GM13977 (cell line): ENCODE measurements at regions not wholly inside any gene's neighbourhood (a gene's known extent, or its start where the extent isn't known, plus 50 kb on each side); places are given as distances from the start of the nearest gene placed in this dataset.

ENCODE experiments used
- DNase-seq: peaks from one replicate; pipeline ENCODE4 v3.0.0; 2012; ENCODE audit warnings: low spot score
- in situ Hi-C: fragments of 300-500 bp; cut with MboI; formaldehyde crosslinking; loops from one replicate; pipeline ENCODE4 v1.12.0; 2022; ENCODE audit warnings: low sequenced_read_pairs, low pct_unique_long_range_greater_than_20kb, mixed read lengths, inconsistent platforms; ENCODE audit not compliant: unreplicated experiment
- TF ChIP-seq, protein P1 (sequence below): IDR thresholded peaks from 2 replicates; pipeline ENCODE4 v1.5.1; 2012; ENCODE audit warnings: mild to moderate bottlenecking, control low read depth; ENCODE audit not compliant: insufficient read depth; ENCODE audit errors: extremely low read depth, missing control alignments

DNA sequence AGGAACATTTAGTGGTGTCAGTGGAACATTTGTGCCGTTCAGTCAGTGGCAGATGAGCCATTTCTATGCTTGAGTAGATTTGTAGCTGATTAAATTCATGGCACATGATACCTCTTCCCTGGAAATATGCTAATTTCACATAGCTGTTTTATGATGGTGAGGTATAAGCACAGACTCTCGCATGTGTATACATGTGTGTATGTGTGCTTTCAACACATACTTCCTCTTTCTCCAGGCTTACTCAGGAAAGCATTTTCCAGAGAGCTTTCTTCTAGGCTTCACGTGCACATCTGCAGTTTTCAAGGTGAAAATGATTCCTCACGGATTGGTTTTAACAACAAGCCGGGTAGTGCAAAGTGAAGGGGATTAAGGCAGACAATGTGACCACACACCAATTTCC, 396.5 kb downstream of the HDGFL1 start:
- TF ChIP-seq, protein P1, sequence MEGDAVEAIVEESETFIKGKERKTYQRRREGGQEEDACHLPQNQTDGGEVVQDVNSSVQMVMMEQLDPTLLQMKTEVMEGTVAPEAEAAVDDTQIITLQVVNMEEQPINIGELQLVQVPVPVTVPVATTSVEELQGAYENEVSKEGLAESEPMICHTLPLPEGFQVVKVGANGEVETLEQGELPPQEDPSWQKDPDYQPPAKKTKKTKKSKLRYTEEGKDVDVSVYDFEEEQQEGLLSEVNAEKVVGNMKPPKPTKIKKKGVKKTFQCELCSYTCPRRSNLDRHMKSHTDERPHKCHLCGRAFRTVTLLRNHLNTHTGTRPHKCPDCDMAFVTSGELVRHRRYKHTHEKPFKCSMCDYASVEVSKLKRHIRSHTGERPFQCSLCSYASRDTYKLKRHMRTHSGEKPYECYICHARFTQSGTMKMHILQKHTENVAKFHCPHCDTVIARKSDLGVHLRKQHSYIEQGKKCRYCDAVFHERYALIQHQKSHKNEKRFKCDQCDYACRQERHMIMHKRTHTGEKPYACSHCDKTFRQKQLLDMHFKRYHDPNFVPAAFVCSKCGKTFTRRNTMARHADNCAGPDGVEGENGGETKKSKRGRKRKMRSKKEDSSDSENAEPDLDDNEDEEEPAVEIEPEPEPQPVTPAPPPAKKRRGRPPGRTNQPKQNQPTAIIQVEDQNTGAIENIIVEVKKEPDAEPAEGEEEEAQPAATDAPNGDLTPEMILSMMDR, result no peak
- no peak for DNase-seq
- in situ Hi-C loops, result no loop called here

DNA sequence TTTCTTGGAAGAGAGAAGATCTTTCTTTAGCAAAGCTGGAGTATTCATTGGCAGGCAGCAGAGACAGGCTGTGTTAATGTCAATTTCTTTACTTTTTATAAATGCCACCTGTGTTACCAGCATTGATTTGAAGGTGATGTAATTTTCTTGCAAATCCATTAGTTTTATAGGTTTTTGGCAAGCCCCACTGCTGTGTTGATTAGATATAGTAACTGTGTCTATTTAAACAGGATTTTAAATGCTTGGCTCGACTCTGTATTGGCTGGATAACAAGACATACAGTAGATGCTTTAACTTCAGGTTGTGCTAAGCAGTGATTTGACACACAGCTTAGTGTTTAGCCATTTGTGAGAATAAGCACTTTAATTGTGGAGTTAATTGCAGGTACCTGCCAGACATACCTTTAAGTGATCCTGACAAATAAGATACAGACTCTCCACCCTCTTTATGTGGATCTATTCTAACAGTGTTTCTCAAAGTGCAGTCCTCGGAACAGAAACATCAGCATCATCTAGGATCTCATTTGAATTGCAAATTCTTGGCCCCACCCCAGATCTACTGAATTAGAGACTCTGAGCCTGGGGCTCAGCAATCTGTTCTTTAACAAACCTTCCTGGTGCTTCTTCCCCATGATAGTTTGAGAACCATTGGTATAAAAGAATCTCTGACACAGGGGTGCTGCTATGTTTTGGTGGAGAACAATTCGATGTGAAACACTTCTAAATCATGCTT, 397.5 kb downstream of the HDGFL1 start:
- in situ Hi-C loops, result no loop called here
- TF ChIP-seq, protein P1, result no peak
- DNase-seq, result no peak

DNA sequence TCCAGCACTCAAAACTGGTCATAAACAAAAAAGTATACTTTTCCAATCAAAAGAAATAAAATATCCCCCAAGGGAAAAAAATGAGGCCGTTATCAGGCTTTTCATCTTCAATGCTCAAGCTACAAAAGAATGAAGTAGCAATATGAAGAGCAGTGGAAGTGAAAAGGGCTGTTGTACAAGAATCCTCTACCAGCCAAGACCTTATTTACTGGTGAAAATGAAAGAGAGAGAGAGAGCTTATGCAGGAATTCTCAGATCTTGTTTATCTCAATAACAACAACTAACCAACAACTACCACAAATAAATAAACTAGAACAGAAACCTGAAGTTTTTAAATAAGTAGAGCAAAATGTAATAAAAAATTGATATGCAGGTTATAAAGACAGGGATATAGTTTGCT, 400.6 kb downstream of the HDGFL1 start:
- TF ChIP-seq, protein P1, result no peak
- in situ Hi-C loops, result no loop called here
- DNase-seq, result no peak

DNA sequence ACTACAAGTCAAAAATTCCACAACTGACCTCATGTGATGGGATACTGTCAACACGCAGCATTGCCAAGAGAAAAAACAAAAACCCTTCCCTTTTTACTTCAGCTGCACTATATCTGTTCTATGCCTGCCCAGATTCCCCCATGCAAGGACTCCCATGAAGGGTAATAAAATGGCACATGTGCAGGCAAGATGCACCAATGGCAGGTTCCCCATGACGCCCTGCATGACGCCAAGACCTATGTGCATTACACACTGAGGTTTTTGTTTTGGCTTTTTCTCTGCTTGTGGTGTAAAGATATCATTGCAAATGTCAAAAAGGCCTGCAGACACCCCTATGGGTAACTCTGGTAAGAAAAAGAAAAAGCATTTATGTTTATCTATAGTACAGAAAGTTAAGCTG, 403.4 kb downstream of the HDGFL1 start:
- no peak for DNase-seq
- in situ Hi-C loops, result no loop called here
- TF ChIP-seq, protein P1, result no peak

DNA sequence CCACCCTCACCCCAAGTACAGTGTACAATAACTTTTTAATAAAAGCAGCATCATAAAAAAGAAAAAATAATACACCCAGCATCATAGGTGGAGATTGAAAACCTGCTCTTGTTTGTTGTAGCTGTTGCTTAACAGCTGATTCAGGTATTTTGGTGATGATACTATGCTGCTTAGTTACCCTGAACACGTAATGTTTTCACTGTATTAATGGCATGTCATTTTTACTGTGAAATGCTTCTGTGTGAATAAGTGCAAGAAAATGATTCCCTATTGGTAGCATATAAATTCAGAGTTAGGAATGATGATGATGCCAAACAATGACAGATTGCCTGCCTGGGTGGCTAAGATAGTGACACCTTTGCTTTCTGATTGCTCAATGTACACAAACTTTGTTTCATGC, 405.7 kb downstream of the HDGFL1 start:
- DNase-seq, result no peak
- TF ChIP-seq, protein P1, result no peak
- in situ Hi-C loops, result no loop called here

DNA sequence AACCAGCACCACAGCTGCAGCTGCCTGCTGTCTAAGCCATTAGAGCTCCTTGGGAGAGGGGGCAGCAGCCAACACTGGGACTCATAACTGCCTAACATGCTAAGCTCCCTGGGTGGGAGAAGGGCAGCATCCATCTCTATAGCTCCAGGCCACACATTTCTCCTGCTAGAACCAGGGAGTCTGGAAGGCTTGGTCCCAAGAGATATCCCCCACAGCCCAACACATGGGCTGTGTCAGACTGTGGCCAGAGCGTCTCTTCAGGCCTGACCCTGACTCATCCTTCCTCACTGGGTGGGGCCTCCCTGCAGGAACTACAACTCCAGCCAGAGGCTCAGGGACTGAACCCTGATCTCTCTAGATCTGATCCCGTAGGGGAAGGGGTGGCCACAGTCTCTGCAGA, 411.1 kb downstream of the HDGFL1 start:
- in situ Hi-C loops, result no loop called here
- DNase-seq, result no peak
- TF ChIP-seq, protein P1, result no peak
